HEK293 (cell line): ENCODE measurements at regions not wholly inside any gene's neighbourhood (a gene's known extent, or its start where the extent isn't known, plus 50 kb on each side); places are given as distances from the start of the nearest gene placed in this dataset.
A peak's percentile ranks its signal among the peaks of the same experiment; 100 is the strongest.

Experiments
- CTCF ChIA-PET: fragments of 350-600 bp; formaldehyde crosslinking; extraction: SDS; loops from one replicate; lab custom pipeline; 2021; ENCODE audit warnings: antibody characterized with exemption; lab: Yijun Ruan, JAX
- POLR2A ChIA-PET: fragments of 300-600 bp; formaldehyde crosslinking; extraction: SDS; loops from one replicate; lab custom pipeline; 2020; ENCODE audit warnings: antibody characterized with exemption, inconsistent platforms; lab: Yijun Ruan, JAX
- H3K27ac ChIP-seq: fragments of 200-500 bp; sonication (Bioruptor generic); 2 replicates; pipeline ENCODE4 v1.5.1; 2014; ENCODE audit warnings: low read depth, low read length, control low read depth, inconsistent platforms; ENCODE audit errors: extremely low read depth
- H3K36me3 ChIP-seq, 2 experiments: fragments of 200-500 bp in 1 of 2; sonication (Bioruptor generic) in 1 of 2; 1 replicate in 1 of 2; 2 replicates in 1 of 2; pipeline ENCODE4 v1.5.1; 2014 to 2017; ENCODE audit warnings: inconsistent platforms in 2 of 2, low read length in 2 of 2; ENCODE audit not compliant: control insufficient read depth in 2 of 2, insufficient read depth in 1 of 2
- H3K4me1 ChIP-seq: fragments of 200-500 bp; sonication (Bioruptor generic); 2 replicates; pipeline ENCODE4 v1.5.1; 2014; ENCODE audit warnings: mild to moderate bottlenecking, low read length, inconsistent platforms; ENCODE audit not compliant: control insufficient read depth, insufficient read depth
- H3K4me3 ChIP-seq: 2 replicates; pipeline ENCODE4 v1.5.1; 2011; ENCODE audit warnings: low read depth, mild to moderate bottlenecking, control low read depth, low read length, moderate library complexity
- H3K9me3 ChIP-seq: fragments of 200-500 bp; sonication (Bioruptor generic); 2 replicates; pipeline ENCODE4 v1.5.1; 2014; ENCODE audit warnings: low read depth, low read length, inconsistent platforms; ENCODE audit not compliant: control insufficient read depth, insufficient read depth
- GLIS1 ChIP-seq: fragments of 450-650 bp; formaldehyde crosslinking; IDR thresholded peaks from 2 replicates; pipeline ENCODE4 v1.5.1; 2016; ENCODE audit warnings: missing biosample characterization, missing genetic modification characterization
- HIC1 ChIP-seq: fragments of 450-650 bp; formaldehyde crosslinking; IDR thresholded peaks from 2 replicates; pipeline ENCODE4 v1.5.1; 2016; ENCODE audit warnings: missing biosample characterization, missing genetic modification characterization
- MYNN ChIP-seq: fragments of 450-650 bp; formaldehyde crosslinking; IDR thresholded peaks from 2 replicates; pipeline ENCODE4 v1.5.1; 2016; ENCODE audit warnings: missing biosample characterization, missing genetic modification characterization, borderline replicate concordance
- ZIC2 ChIP-seq: fragments of 450-650 bp; formaldehyde crosslinking; IDR thresholded peaks from 2 replicates; pipeline ENCODE4 v1.5.1; 2016; ENCODE audit warnings: missing biosample characterization, missing genetic modification characterization
- ZNF24 ChIP-seq: fragments of 450-650 bp; formaldehyde crosslinking; IDR thresholded peaks from 2 replicates; pipeline ENCODE4 v1.5.1; 2016; ENCODE audit warnings: missing biosample characterization, missing genetic modification characterization
- ZNF26 ChIP-seq: fragments of 450-650 bp; formaldehyde crosslinking; IDR thresholded peaks from 2 replicates; pipeline ENCODE4 v1.5.1; 2016; ENCODE audit warnings: missing biosample characterization, missing genetic modification characterization
- ZNF341 ChIP-seq: fragments of 450-650 bp; formaldehyde crosslinking; IDR thresholded peaks from 2 replicates; pipeline ENCODE4; 2016; ENCODE audit warnings: low read depth, missing biosample characterization, missing genetic modification characterization
- ZNF37A ChIP-seq: fragments of 450-650 bp; IDR thresholded peaks from 2 replicates; pipeline ENCODE4 v1.5.1; 2018; ENCODE audit warnings: missing biosample characterization, missing genetic modification characterization
- ZNF473 ChIP-seq: fragments of 450-650 bp; formaldehyde crosslinking; IDR thresholded peaks from 2 replicates; pipeline ENCODE4 v1.5.1; 2017; ENCODE audit warnings: missing biosample characterization, missing genetic modification characterization
- ZNF518A ChIP-seq: fragments of 450-650 bp; formaldehyde crosslinking; conservative IDR thresholded peaks from 2 replicates; pipeline ENCODE4 v1.5.1; 2016; ENCODE audit warnings: low read depth, missing biosample characterization, missing genetic modification characterization
- ZNF558 ChIP-seq: fragments of 450-650 bp; formaldehyde crosslinking; IDR thresholded peaks from 2 replicates; pipeline ENCODE4 v1.5.1; 2016; ENCODE audit warnings: missing biosample characterization, missing genetic modification characterization
- ZNF792 ChIP-seq: fragments of 450-650 bp; formaldehyde crosslinking; IDR thresholded peaks from 2 replicates; pipeline ENCODE4 v1.5.1; 2016; ENCODE audit warnings: missing biosample characterization, missing genetic modification characterization
- ZSCAN23 ChIP-seq: fragments of 450-650 bp; formaldehyde crosslinking; IDR thresholded peaks from 2 replicates; pipeline ENCODE4 v1.5.1; 2016; ENCODE audit warnings: missing biosample characterization, missing genetic modification characterization
- TF ChIP-seq, protein P1 (sequence below): fragments of 450-650 bp; formaldehyde crosslinking; IDR thresholded peaks from 2 replicates; pipeline ENCODE4 v1.5.1; 2016; ENCODE audit warnings: missing biosample characterization, missing genetic modification characterization

GRCh38 chr17:79485419-79485985, 125.3 kb downstream of the RBFOX3 start:
- POLR2A ChIA-PET: no interaction called here
- Histone ChIP-seq H3K36me3 (no peaks in the 10 kb centered on the region), H3K4me3 (no peak overlapping the region), H3K27ac (no peak overlapping the region), H3K9me3 (no peaks in the 10 kb centered on the region), H3K4me1 (no peaks in the 10 kb centered on the region)
- CTCF ChIA-PET: no interaction called here
- TF ChIP-seq ZNF558 (tag by site-specific recombination) (no peak), MYNN (tag by site-specific recombination) (no peak), ZSCAN23 (tag by site-specific recombination) (no peak), ZNF473 (tag by site-specific recombination) (no peak), ZNF26 (no peak)
- TF ChIP-seq, protein P1, sequence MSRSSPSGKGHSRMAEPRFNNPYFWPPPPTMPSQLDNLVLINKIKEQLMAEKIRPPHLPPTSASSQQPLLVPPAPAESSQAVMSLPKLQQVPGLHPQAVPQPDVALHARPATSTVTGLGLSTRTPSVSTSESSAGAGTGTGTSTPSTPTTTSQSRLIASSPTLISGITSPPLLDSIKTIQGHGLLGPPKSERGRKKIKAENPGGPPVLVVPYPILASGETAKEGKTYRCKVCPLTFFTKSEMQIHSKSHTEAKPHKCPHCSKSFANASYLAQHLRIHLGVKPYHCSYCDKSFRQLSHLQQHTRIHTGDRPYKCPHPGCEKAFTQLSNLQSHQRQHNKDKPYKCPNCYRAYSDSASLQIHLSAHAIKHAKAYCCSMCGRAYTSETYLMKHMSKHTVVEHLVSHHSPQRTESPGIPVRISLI: no peak

- H3K36me3 ChIP-seq: no peaks in the 10 kb centered on the region
- ChIA-PET CTCF (no interaction called here), POLR2A (no interaction called here)
- no peak overlapping the region for H3K4me3 ChIP-seq
- no peaks in the 10 kb centered on the region for H3K9me3 ChIP-seq
- H3K27ac ChIP-seq: no peak overlapping the region
- TF ChIP-seq GLIS1 (tag by site-specific recombination): peak; percentile 38; the same call in 1 of the 2 replicates
- TF ChIP-seq ZNF341 (tag by site-specific recombination): peak; percentile 50; the same call in 1 of the 2 replicates
- no peak for TF ChIP-seq ZNF24 (tag by site-specific recombination)
- TF ChIP-seq ZIC2 (tag by site-specific recombination): 0 out of 2 replicates have a peak, but pooled peaks have one; percentile 12
- no peak for TF ChIP-seq ZNF792 (tag by site-specific recombination)
- no peak for TF ChIP-seq ZNF37A (tag by site-specific recombination)
- TF ChIP-seq ZNF518A (tag by site-specific recombination): no peak
- no peak for TF ChIP-seq HIC1 (tag by site-specific recombination)
- H3K4me1 ChIP-seq: no peaks in the 10 kb centered on the region
Measured at GRCh38 chr17:79484600-79485418, 126.0 kb downstream of the RBFOX3 start.
